GM23338 (cell line): ENCODE measurements at regions not wholly inside any gene's neighbourhood (a gene's known extent, or its start where the extent isn't known, plus 50 kb on each side); places are given as distances from the start of the nearest gene placed in this dataset.

Experiments used
- ATAC-seq: fragments of 200-7000 bp; cut with Tn5 transposase; 3 replicates; pipeline ENCODE4 v1.9.1; 2020
- DNase-seq: peaks from one replicate; pipeline ENCODE4 v3.0.0-alpha.2; 2015; ENCODE audit warnings: low spot score
- H2AFZ ChIP-seq: fragments of 200-600 bp; sonication (generic); 2 replicates; pipeline ENCODE4 v1.8.0; 2016; ENCODE audit warnings: antibody characterized with exemption, mild to moderate bottlenecking, moderate library complexity
- H3F3A ChIP-seq: fragments of 200-600 bp; sonication (generic); replicated peaks from 2 replicates; pipeline ENCODE4 v1.8.0; 2017; ENCODE audit warnings: antibody characterized with exemption, mixed run types, low read depth
- H3K27ac ChIP-seq: fragments of 200-600 bp; sonication (generic); 2 replicates; pipeline ENCODE4 v1.6.1; 2016; ENCODE audit warnings: low read depth
- H3K27me3 ChIP-seq: fragments of 200-600 bp; sonication (generic); 2 replicates; pipeline ENCODE4 v1.8.0; 2016; ENCODE audit warnings: mild to moderate bottlenecking, mixed run types, moderate library complexity; ENCODE audit not compliant: insufficient read depth
- H3K36me3 ChIP-seq: fragments of 200-600 bp; sonication (generic); 2 replicates; pipeline ENCODE4 v1.8.0; 2016; ENCODE audit warnings: mild to moderate bottlenecking; ENCODE audit not compliant: insufficient read depth
- H3K4me1 ChIP-seq: fragments of 200-600 bp; sonication (generic); 2 replicates; pipeline ENCODE4 v1.8.0; 2016; ENCODE audit warnings: mild to moderate bottlenecking, moderate library complexity; ENCODE audit not compliant: insufficient read depth
- H3K4me2 ChIP-seq: fragments of 200-600 bp; sonication (generic); 2 replicates; pipeline ENCODE4 v1.7.1; 2017; ENCODE audit warnings: mixed run types
- H3K4me3 ChIP-seq: fragments of 200-600 bp; sonication (generic); 2 replicates; pipeline ENCODE4 v1.6.1; 2016; ENCODE audit warnings: mixed run types
- H3K79me2 ChIP-seq: fragments of 200-600 bp; sonication (generic); replicated peaks from 2 replicates; pipeline ENCODE4 v1.8.0; 2017; ENCODE audit warnings: mild to moderate bottlenecking; ENCODE audit not compliant: insufficient read depth
- H3K9me2 ChIP-seq: fragments of 200-600 bp; sonication (generic); 2 replicates; pipeline ENCODE4 v1.8.0; 2017; ENCODE audit not compliant: insufficient read depth
- H4K20me1 ChIP-seq: fragments of 200-600 bp; sonication (generic); replicated peaks from 2 replicates; pipeline ENCODE4 v1.8.0; 2017; ENCODE audit warnings: mild to moderate bottlenecking; ENCODE audit not compliant: insufficient read depth
- H3K27ac Mint-ChIP-seq: 2 replicates; pipeline ENCODE4 v1.8.0; 2020; ENCODE audit warnings: inconsistent platforms, mild to moderate bottlenecking, moderate library complexity, mixed read lengths
- H3K27me3 Mint-ChIP-seq: 3 replicates; pipeline ENCODE4 v1.8.0; 2022; ENCODE audit warnings: low read depth, mild to moderate bottlenecking, moderate library complexity, mixed read lengths, inconsistent platforms; ENCODE audit not compliant: insufficient read depth, poor library complexity
- H3K36me3 Mint-ChIP-seq: 3 replicates; pipeline ENCODE4 v1.8.0; 2021; ENCODE audit warnings: low read depth, mild to moderate bottlenecking, inconsistent platforms, moderate library complexity, mixed read lengths
- H3K4me1 Mint-ChIP-seq: 3 replicates; pipeline ENCODE4 v1.8.0; 2020; ENCODE audit warnings: mild to moderate bottlenecking, inconsistent platforms, mixed read lengths
- H3K4me3 Mint-ChIP-seq: 3 replicates; pipeline ENCODE4 v1.8.0; 2021; ENCODE audit warnings: moderate library complexity, mild to moderate bottlenecking, inconsistent platforms, mixed read lengths
- H3K9me3 Mint-ChIP-seq: 3 replicates; pipeline ENCODE4 v1.8.0; 2020; ENCODE audit warnings: moderate library complexity, mild to moderate bottlenecking, inconsistent platforms, mixed read lengths
- CREB1 ChIP-seq: fragments of 250-450 bp; sonication (Bioruptor Pico); IDR thresholded peaks from 2 replicates; pipeline ENCODE4 v1.5.0; 2020; ENCODE audit warnings: low read depth, mild to moderate bottlenecking, moderate library complexity
- EZH2 ChIP-seq: fragments of 200-600 bp; sonication (generic); IDR thresholded peaks from one replicate; pipeline ENCODE4 v1.8.0; 2017; ENCODE audit warnings: antibody characterized with exemption, mild to moderate bottlenecking, low read depth; ENCODE audit not compliant: unreplicated experiment
- EZH2phosphoT487 ChIP-seq: fragments of 200-600 bp; sonication (generic); IDR thresholded peaks from one replicate; pipeline ENCODE4 v1.8.1; 2018; ENCODE audit warnings: antibody characterized with exemption; ENCODE audit not compliant: unreplicated experiment
- JUNB ChIP-seq: IDR thresholded peaks from one replicate; pipeline ENCODE4 v1.6.1; 2016; ENCODE audit warnings: antibody characterized with exemption; ENCODE audit not compliant: unreplicated experiment
- NANOG ChIP-seq: IDR thresholded peaks from 2 replicates; pipeline ENCODE4 v1.6.1; 2016; ENCODE audit warnings: antibody characterized with exemption, borderline replicate concordance
- POLR2AphosphoS5 ChIP-seq: IDR thresholded peaks from 2 replicates; pipeline ENCODE4 v1.6.1; 2016; ENCODE audit warnings: antibody characterized with exemption, low read depth
- STAT1 ChIP-seq: IDR thresholded peaks from one replicate; pipeline ENCODE4 v1.6.1; 2016; ENCODE audit warnings: antibody characterized with exemption; ENCODE audit not compliant: unreplicated experiment
- ZNF114 ChIP-seq: fragments of 250-450 bp; sonication (Bioruptor Pico); IDR thresholded peaks from 2 replicates; pipeline ENCODE4 v1.5.0; 2020; ENCODE audit warnings: mild to moderate bottlenecking, moderate library complexity
- ZNF331 ChIP-seq: fragments of 250-450 bp; sonication (Bioruptor Pico); IDR thresholded peaks from 2 replicates; pipeline ENCODE4 v1.5.0; 2020; ENCODE audit warnings: low read depth, mild to moderate bottlenecking, moderate library complexity
- TF ChIP-seq, protein P1 (sequence below): IDR thresholded peaks from one replicate; pipeline ENCODE4 v1.6.1; 2018; ENCODE audit warnings: antibody characterized with exemption; ENCODE audit not compliant: unreplicated experiment
- TF ChIP-seq, protein P2 (sequence below): IDR thresholded peaks from 2 replicates; pipeline ENCODE4 v1.6.1; 2016; ENCODE audit warnings: antibody characterized with exemption
- TF ChIP-seq, protein P3 (sequence below), 2 experiments: fragments of 200-600 bp in 1 of 2; sonication (generic) in 1 of 2; conservative IDR thresholded peaks; 2 replicates each; pipeline versions ENCODE4 v1.5.1 to v1.6.1; 2016 to 2017; ENCODE audit warnings: antibody characterized with exemption in 2 of 2, low read depth in 2 of 2, mild to moderate bottlenecking in 2 of 2, moderate library complexity in 1 of 2

DNA sequence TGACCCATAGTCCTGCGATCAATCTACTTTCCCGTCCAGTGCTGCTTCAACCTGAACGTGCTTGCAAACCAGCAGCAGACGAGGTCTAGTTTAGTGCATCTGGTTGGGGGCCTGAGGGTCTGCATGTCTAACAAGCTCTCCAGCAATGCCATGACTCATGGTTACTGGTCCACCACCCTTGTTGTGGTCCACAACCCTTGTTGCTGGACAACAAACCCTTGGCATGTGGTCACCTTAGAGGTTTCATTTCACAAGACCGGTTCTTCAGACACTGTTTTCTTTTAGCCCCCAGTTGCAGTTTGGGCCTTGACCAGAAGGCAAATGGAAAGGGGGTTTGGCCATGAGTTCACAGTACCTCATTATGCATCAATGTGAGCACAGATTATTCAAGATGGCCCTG, 424.8 kb downstream of the QKI start (continued):
- TF ChIP-seq, protein P1, sequence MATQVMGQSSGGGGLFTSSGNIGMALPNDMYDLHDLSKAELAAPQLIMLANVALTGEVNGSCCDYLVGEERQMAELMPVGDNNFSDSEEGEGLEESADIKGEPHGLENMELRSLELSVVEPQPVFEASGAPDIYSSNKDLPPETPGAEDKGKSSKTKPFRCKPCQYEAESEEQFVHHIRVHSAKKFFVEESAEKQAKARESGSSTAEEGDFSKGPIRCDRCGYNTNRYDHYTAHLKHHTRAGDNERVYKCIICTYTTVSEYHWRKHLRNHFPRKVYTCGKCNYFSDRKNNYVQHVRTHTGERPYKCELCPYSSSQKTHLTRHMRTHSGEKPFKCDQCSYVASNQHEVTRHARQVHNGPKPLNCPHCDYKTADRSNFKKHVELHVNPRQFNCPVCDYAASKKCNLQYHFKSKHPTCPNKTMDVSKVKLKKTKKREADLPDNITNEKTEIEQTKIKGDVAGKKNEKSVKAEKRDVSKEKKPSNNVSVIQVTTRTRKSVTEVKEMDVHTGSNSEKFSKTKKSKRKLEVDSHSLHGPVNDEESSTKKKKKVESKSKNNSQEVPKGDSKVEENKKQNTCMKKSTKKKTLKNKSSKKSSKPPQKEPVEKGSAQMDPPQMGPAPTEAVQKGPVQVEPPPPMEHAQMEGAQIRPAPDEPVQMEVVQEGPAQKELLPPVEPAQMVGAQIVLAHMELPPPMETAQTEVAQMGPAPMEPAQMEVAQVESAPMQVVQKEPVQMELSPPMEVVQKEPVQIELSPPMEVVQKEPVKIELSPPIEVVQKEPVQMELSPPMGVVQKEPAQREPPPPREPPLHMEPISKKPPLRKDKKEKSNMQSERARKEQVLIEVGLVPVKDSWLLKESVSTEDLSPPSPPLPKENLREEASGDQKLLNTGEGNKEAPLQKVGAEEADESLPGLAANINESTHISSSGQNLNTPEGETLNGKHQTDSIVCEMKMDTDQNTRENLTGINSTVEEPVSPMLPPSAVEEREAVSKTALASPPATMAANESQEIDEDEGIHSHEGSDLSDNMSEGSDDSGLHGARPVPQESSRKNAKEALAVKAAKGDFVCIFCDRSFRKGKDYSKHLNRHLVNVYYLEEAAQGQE: no peak
- no peak for TF ChIP-seq ZNF331

DNA sequence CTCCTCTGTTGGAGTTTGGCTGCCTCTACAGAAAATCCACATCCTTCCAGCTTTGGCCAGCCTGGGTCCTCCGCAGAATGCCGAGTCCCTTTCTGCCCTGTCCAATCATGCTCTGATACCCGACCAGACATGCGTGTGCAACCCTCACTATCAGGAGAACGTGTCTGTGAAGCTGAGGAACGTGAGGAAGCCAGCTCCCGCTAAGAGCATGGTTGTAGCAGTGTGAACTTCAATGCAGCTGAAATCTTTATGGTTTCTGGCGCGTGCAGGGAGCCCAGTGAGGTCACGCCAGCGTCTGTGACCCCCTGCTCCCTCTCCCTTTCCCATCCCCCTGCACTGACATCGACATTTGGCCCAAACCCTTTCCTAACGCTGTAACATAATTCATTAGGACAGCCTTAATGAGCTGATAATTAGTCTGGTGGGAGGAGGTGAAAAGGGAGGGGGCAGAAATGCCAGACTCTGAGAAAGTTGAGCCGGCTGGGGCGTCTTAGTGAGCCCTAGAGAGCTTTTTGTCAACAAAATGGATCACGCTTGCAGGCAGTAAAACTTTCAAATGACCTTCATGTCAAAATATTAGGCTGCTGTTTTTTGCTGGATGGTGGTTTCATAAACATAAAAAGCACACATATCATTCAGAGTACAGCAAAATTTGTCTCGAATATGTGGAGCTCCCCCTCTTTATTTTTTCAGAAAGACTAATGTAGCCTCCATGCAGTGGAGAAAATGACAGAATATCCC, 423.3 kb downstream of the QKI start:
- ATAC-seq: no peak
- peak overlapping the region; percentile 91 for H2AFZ ChIP-seq
- H3K27ac Mint-ChIP-seq: 0 out of 2 replicates have a peak overlapping the region, but pooled peaks have one; percentile 36
- TF ChIP-seq, protein P2, sequence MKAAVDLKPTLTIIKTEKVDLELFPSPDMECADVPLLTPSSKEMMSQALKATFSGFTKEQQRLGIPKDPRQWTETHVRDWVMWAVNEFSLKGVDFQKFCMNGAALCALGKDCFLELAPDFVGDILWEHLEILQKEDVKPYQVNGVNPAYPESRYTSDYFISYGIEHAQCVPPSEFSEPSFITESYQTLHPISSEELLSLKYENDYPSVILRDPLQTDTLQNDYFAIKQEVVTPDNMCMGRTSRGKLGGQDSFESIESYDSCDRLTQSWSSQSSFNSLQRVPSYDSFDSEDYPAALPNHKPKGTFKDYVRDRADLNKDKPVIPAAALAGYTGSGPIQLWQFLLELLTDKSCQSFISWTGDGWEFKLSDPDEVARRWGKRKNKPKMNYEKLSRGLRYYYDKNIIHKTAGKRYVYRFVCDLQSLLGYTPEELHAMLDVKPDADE: no peak
- TF ChIP-seq POLR2AphosphoS5 (no peak), ZNF114 (CRISPR knock-in tag) (no peak), NANOG (no peak), STAT1 (no peak), CREB1 (CRISPR knock-in tag) (no peak), EZH2 (no peak), EZH2phosphoT487 (no peak), JUNB (no peak)
- TF ChIP-seq, protein P1: no peak
- TF ChIP-seq, protein P3, sequence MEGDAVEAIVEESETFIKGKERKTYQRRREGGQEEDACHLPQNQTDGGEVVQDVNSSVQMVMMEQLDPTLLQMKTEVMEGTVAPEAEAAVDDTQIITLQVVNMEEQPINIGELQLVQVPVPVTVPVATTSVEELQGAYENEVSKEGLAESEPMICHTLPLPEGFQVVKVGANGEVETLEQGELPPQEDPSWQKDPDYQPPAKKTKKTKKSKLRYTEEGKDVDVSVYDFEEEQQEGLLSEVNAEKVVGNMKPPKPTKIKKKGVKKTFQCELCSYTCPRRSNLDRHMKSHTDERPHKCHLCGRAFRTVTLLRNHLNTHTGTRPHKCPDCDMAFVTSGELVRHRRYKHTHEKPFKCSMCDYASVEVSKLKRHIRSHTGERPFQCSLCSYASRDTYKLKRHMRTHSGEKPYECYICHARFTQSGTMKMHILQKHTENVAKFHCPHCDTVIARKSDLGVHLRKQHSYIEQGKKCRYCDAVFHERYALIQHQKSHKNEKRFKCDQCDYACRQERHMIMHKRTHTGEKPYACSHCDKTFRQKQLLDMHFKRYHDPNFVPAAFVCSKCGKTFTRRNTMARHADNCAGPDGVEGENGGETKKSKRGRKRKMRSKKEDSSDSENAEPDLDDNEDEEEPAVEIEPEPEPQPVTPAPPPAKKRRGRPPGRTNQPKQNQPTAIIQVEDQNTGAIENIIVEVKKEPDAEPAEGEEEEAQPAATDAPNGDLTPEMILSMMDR (conservative IDR thresholded peaks at IDR 0.05; ENCODE audit: low read depth in 2 of 2): no peak

More for the DNA sequence above, 423.3 kb downstream of the QKI start:
- no peak overlapping the region for H3K4me3 ChIP-seq
- no peaks in the 10 kb centered on the region for H3K4me1 ChIP-seq
- no peak overlapping the region for H3K4me2 ChIP-seq
- Mint-ChIP-seq H3K4me3 (no peak overlapping the region), H3K4me1 (peaks cover 10% of the 10 kb centered on the region; the same call in 1 of the 3 replicates), H3K27me3 (no peaks in the 10 kb centered on the region), H3K9me3 (peaks cover 20% of the 10 kb centered on the region), H3K36me3 (peaks cover 12% of the 10 kb centered on the region)
- no peaks in the 10 kb centered on the region for H3K36me3 ChIP-seq
- no peaks in the 10 kb centered on the region for H3K79me2 ChIP-seq
- H3F3A ChIP-seq: no peaks in the 10 kb centered on the region
- H3K27ac ChIP-seq: no peak overlapping the region
- no peak for DNase-seq
- 0 out of 2 replicates have a peak, but pooled peaks cover 3% of the 10 kb centered on the region for H3K9me2 ChIP-seq
- H3K27me3 ChIP-seq: no peaks in the 10 kb centered on the region
- no peaks in the 10 kb centered on the region for H4K20me1 ChIP-seq
